ENCODE measurements at regions not wholly inside any gene's neighbourhood (a gene's known extent, or its start where the extent isn't known, plus 50 kb on each side); places are given as distances from the start of the nearest gene placed in this dataset.

GRCh38 chr1:58836408-58836807 is 52.6 kb upstream of the JUN start:
- intact Hi-C loops (cut with micrococcal nuclease): no loop called here

- intact Hi-C loops (cut with micrococcal nuclease): no loop called here
These were observed 54.0 kb upstream of the JUN start for GRCh38 chr1:58837886-58838285.

GRCh38 chr1:58839147-58839795 is 55.4 kb upstream of the JUN start:
- intact Hi-C loops (cut with micrococcal nuclease): no loop called here

GRCh38 chr1:58839846-58840835 is 56.3 kb upstream of the JUN start:
- intact Hi-C loops (cut with micrococcal nuclease): no loop called here

GRCh38 chr1:58841455-58841854 is 57.6 kb upstream of the JUN start:
- intact Hi-C loops (cut with micrococcal nuclease): no loop called here

GRCh38 chr1:58842941-58843340 is 59.1 kb upstream of the JUN start:
- intact Hi-C loops (cut with micrococcal nuclease): no loop called here

- intact Hi-C loops (cut with micrococcal nuclease): no loop called here
These were observed 60.3 kb upstream of the JUN start for GRCh38 chr1:58844176-58844575.

- intact Hi-C loops (cut with micrococcal nuclease): no loop called here
These were observed 62.1 kb upstream of the JUN start for GRCh38 chr1:58845942-58846341.

- intact Hi-C loops (cut with micrococcal nuclease): no loop called here
These were observed 65.1 kb upstream of the JUN start for GRCh38 chr1:58848818-58849411.

GRCh38 chr1:58849551-58849950 is 65.7 kb upstream of the JUN start:
- intact Hi-C loops (cut with micrococcal nuclease): no loop called here

GRCh38 chr1:58850636-58851035 is 66.8 kb upstream of the JUN start:
- intact Hi-C loops (cut with micrococcal nuclease): no loop called here

- intact Hi-C loops (cut with micrococcal nuclease): no loop called here
These were observed 69.1 kb upstream of the JUN start for GRCh38 chr1:58852731-58853485.

GRCh38 chr1:58854576-58854975 is 70.7 kb upstream of the JUN start:
- intact Hi-C loops (cut with micrococcal nuclease): no loop called here

- intact Hi-C loops (cut with micrococcal nuclease): loop anchor here (5.0 kb wide), 2 partner anchors 152 to 842 kb away; no protein-coding TSS in a partner anchor
These were observed 71.7 kb upstream of the JUN start for GRCh38 chr1:58855274-58856165.

- intact Hi-C loops (cut with micrococcal nuclease): loop anchor here (5.0 kb wide), 2 partner anchors 151 to 841 kb away; no protein-coding TSS in a partner anchor
These were observed 72.4 kb upstream of the JUN start for GRCh38 chr1:58856281-58856680.

- intact Hi-C loops (cut with micrococcal nuclease): loop anchor here (1.0 to 5.0 kb wide), 11 partner anchors 27 to 839 kb away; partner anchors contain the start of genes FGGY and JUN
These were observed 74.1 kb upstream of the JUN start for GRCh38 chr1:58857680-58858673.

GRCh38 chr1:58859769-58860485 is 76.1 kb upstream of the JUN start:
- intact Hi-C loops (cut with micrococcal nuclease): loop anchor here (2.0 to 5.0 kb wide), 4 partner anchors 147 to 837 kb away; partner anchors contain the start of gene FGGY

- intact Hi-C loops (cut with micrococcal nuclease): no loop called here
These were observed 77.2 kb upstream of the JUN start for GRCh38 chr1:58861076-58861475.

Data from T-helper 1 cell treated with Interleukin-12 subunit alpha and Interleukin-12 subunit beta and Interleukin-4 antibody, amounts not matched to agents 30 ng/mL and 1 ng/mL, for 36 hours (primary cell).